ENCODE measurements at regions not wholly inside any gene's neighbourhood (a gene's known extent, or its start where the extent isn't known, plus 50 kb on each side); places are given as distances from the start of the nearest gene placed in this dataset.

GRCh38 chr22:48627203-48627602 lies 1200.5 kb downstream of the BRD1 start (continued):
- TF ChIP-seq TCF7L2 (IDR thresholded peaks at IDR 0.05; ENCODE audit: borderline replicate concordance, extremely low read depth, insufficient read depth, insufficient read length), result no peak
- TF ChIP-seq POLR2A (IDR thresholded peaks at IDR 0.05; ENCODE audit: borderline replicate concordance, extremely low read depth, insufficient read depth, insufficient read length), result no peak
- no peak for TF ChIP-seq EZH2 (IDR thresholded peaks at IDR 0.05)
- TF ChIP-seq FOSL1 (IDR thresholded peaks at IDR 0.05; ENCODE audit: low read depth), result no peak
- no peak for TF ChIP-seq ATF3 (IDR thresholded peaks at IDR 0.05)
- TF ChIP-seq ZBTB33 (IDR thresholded peaks at IDR 0.05; ENCODE audit: extremely low read depth, insufficient replicate concordance, low read length), result no peak
- TF ChIP-seq ZFX (IDR thresholded peaks at IDR 0.05), result no peak
- no peak for TF ChIP-seq EGR1 (IDR thresholded peaks at IDR 0.05; ENCODE audit: low read depth)
- TF ChIP-seq SIN3A (IDR thresholded peaks at IDR 0.05; ENCODE audit: low read depth), result no peak
- TF ChIP-seq POLR2AphosphoS5 (IDR thresholded peaks at IDR 0.05; ENCODE audit: low read depth, low read length), result no peak

- TF ChIP-seq EZH2 (IDR thresholded peaks at IDR 0.05), result no peak
- no peak for TF ChIP-seq ELF1 (IDR thresholded peaks at IDR 0.05; ENCODE audit: borderline replicate concordance, low read depth)
- TF ChIP-seq FOSL1 (IDR thresholded peaks at IDR 0.05; ENCODE audit: low read depth), result no peak
- no peak for TF ChIP-seq TCF7L2 (IDR thresholded peaks at IDR 0.05; ENCODE audit: borderline replicate concordance, extremely low read depth, insufficient read depth, insufficient read length)
- no peak for TF ChIP-seq ZBTB33 (IDR thresholded peaks at IDR 0.05; ENCODE audit: extremely low read depth, insufficient replicate concordance, low read length)
- TF ChIP-seq YY1 (IDR thresholded peaks at IDR 0.05; ENCODE audit: extremely low read depth, insufficient replicate concordance, low read depth, low read length), result no peak
- TF ChIP-seq SP1 (IDR thresholded peaks at IDR 0.05; ENCODE audit: low read depth), result no peak
- no peak for TF ChIP-seq SIN3A (IDR thresholded peaks at IDR 0.05; ENCODE audit: low read depth)
- TF ChIP-seq ATF3 (IDR thresholded peaks at IDR 0.05), result no peak
- TF ChIP-seq EGR1 (IDR thresholded peaks at IDR 0.05; ENCODE audit: low read depth), result no peak
- TF ChIP-seq MAX (IDR thresholded peaks at IDR 0.05), result no peak
- CTCF ChIA-PET, result no interaction called here
Observed at GRCh38 chr22:48624401-48624800, 1203.3 kb downstream of the BRD1 start.

More at GRCh38 chr22:48624401-48624800, 1203.3 kb downstream of the BRD1 start:
- no peaks in the 10 kb centered on the region for H3K4me1 ChIP-seq (ENCODE audit: control insufficient read depth in 1 of 2, insufficient read depth in 2 of 2, low read length in 2 of 2)
- H3K9ac ChIP-seq (ENCODE audit: low read length), result no peak overlapping the region
- no peaks in the 10 kb centered on the region; a peak in 1 of 4 replicates for H3K9me3 ChIP-seq (ENCODE audit: control insufficient read depth in 1 of 2, insufficient read depth in 1 of 2, low read depth in 1 of 2, low read length in 2 of 2)
- RAD21 ChIA-PET (ENCODE audit: low non-redundant PET in 1 of 2, low total read pairs in 2 of 2, uncharacterized antibody in 2 of 2, unreplicated experiment in 2 of 2), result no interaction called here
- H3K9me2 ChIP-seq (ENCODE audit: insufficient read depth), result no peaks in the 10 kb centered on the region
- H3K4me2 ChIP-seq (ENCODE audit: low read length), result no peak overlapping the region
- no peaks in the 10 kb centered on the region for H3K36me3 ChIP-seq (ENCODE audit: control insufficient read depth in 1 of 2, insufficient read depth in 2 of 2, low read length in 2 of 2)
- H3K27ac ChIP-seq (ENCODE audit: low read depth, low read length), result no peak overlapping the region
- no peak overlapping the region for H2AFZ ChIP-seq (ENCODE audit: low read depth, low read length, poor library complexity, severe bottlenecking)
- H3K4me3 ChIP-seq (replicated peaks in 1 of 2; ENCODE audit: low read depth in 1 of 2, low read length in 2 of 2), result no peak overlapping the region
- no TSS peak for BruUV-seq (replicated peaks)
- POLR2A ChIA-PET, result no interaction called here
- no peaks in the 10 kb centered on the region for H4K20me1 ChIP-seq (ENCODE audit: insufficient read depth)
- DNase-seq (ENCODE audit: low read depth, low spot score), result no peak
- ATAC-seq, result no peak
- no peaks in the 10 kb centered on the region for H3K79me2 ChIP-seq (ENCODE audit: insufficient read depth, low read length)
- peaks cover 10% of the 10 kb centered on the region; the same call in 1 of the 2 replicates for H3K27me3 ChIP-seq (ENCODE audit: insufficient read depth, low read length)
- intact Hi-C loops (cut with micrococcal nuclease), result no loop called here
